H1 (cell line): ENCODE measurements at regions not wholly inside any gene's neighbourhood (a gene's known extent, or its start where the extent isn't known, plus 50 kb on each side); places are given as distances from the start of the nearest gene placed in this dataset.

ENCODE experiments used
- ASH2L ChIP-seq: fragments of 200-600, 300-600 bp; sonication (generic); IDR thresholded peaks from one replicate; pipeline ENCODE4 v1.7.1; 2017; ENCODE audit warnings: low read length
- ATF3 ChIP-seq: IDR thresholded peaks from 2 replicates; pipeline ENCODE4 v1.6.1; 2011; ENCODE audit warnings: low read depth, mild to moderate bottlenecking, low read length; ENCODE audit not compliant: insufficient read depth
- CBX8 ChIP-seq: fragments of 300-800, 300-1000 bp; sonication (generic); IDR thresholded peaks from 2 replicates; pipeline ENCODE4 v1.7.1; 2016; ENCODE audit warnings: low read depth, low read length, borderline replicate concordance
- CHD7 ChIP-seq: fragments of 300-600 bp; sonication (generic); IDR thresholded peaks from 2 replicates; pipeline ENCODE4 v1.7.1; 2012; ENCODE audit warnings: low read length, moderate library complexity, mild to moderate bottlenecking, inconsistent platforms; ENCODE audit not compliant: insufficient replicate concordance
- CREB1 ChIP-seq: IDR thresholded peaks from 2 replicates; pipeline ENCODE4 v1.6.1; 2012; ENCODE audit warnings: inconsistent platforms
- GABPA ChIP-seq: IDR thresholded peaks from 2 replicates; pipeline ENCODE4 v1.6.1; 2011; ENCODE audit warnings: mild to moderate bottlenecking, low read length, moderate library complexity, borderline replicate concordance; ENCODE audit not compliant: insufficient read depth
- NANOG ChIP-seq: IDR thresholded peaks from 2 replicates; pipeline ENCODE4 v1.6.1; 2011; ENCODE audit warnings: low read length, low read depth, mild to moderate bottlenecking, inconsistent platforms; ENCODE audit not compliant: insufficient read depth, poor library complexity, severe bottlenecking
- POLR2A ChIP-seq, 2 experiments: IDR thresholded peaks; 1 replicate in 1 of 2; 2 replicates in 1 of 2; pipeline ENCODE4 v1.6.1; 2011; ENCODE audit warnings: low read depth in 2 of 2, low read length in 2 of 2, mild to moderate bottlenecking in 2 of 2; ENCODE audit errors: control extremely low read depth in 1 of 2
- POU5F1 ChIP-seq: IDR thresholded peaks from 2 replicates; pipeline ENCODE4 v1.6.1; 2011; ENCODE audit warnings: low read depth, mild to moderate bottlenecking, low read length, moderate library complexity
- RFX5 ChIP-seq: IDR thresholded peaks from 2 replicates; pipeline ENCODE4 v1.6.1; 2011; ENCODE audit warnings: low read depth, low read length, improper control_type of control experiment, borderline replicate concordance
- SP1 ChIP-seq: IDR thresholded peaks from 2 replicates; pipeline ENCODE4 v1.6.1; 2011; ENCODE audit warnings: low read depth, low read length
- TAF7 ChIP-seq: optimal IDR thresholded peaks from 2 replicates; pipeline ENCODE3; 2011; ENCODE audit warnings: low read depth, mild to moderate bottlenecking, inconsistent platforms, low read length, moderate library complexity, borderline replicate concordance

- TF ChIP-seq CHD7 (no peak), CBX8 (no peak), ATF3 (no peak), SP1 (no peak), POLR2A (IDR thresholded peaks at IDR 0.05; ENCODE audit: control extremely low read depth in 1 of 2, low read depth in 2 of 2, low read length in 2 of 2) (no peak), NANOG (no peak), ASH2L (no peak), TAF7 (no peak), CREB1 (no peak), GABPA (no peak), POU5F1 (no peak), RFX5 (no peak)
These were observed 62.1 kb upstream of the SHH start (continued) for GRCh38 chr7:155874411-155874810.
